Natural killer cell (primary cell): ENCODE measurements at regions not wholly inside any gene's neighbourhood (a gene's known extent, or its start where the extent isn't known, plus 50 kb on each side); places are given as distances from the start of the nearest gene placed in this dataset.

Source experiments
- ATAC-seq, 3 donors: fragments of 150-1000 bp in 2 of 3; fragments of 200-7000 bp in 1 of 3; cut with Tn5 transposase; 1 replicate in 1 of 3; 2 replicates in 2 of 3; pipeline ENCODE4 v1.10.0; 2021; ENCODE audit warnings: mild to moderate bottlenecking in 2 of 3, moderate library complexity in 2 of 3
- DNase-seq, 2 donors: peaks; one replicate each; pipeline versions ENCODE4 v3.0.0 to v3.0.0-alpha.2; 2013 to 2021; ENCODE audit warnings: mixed read lengths in 1 of 2
- H3K27ac ChIP-seq: one replicate; pipeline ENCODE4 v1.5.1; 2013; ENCODE audit warnings: mild to moderate bottlenecking, low read length
- H3K27me3 ChIP-seq: one replicate; pipeline ENCODE4 v1.6.1; 2013; ENCODE audit warnings: low read length; ENCODE audit not compliant: control insufficient read depth, insufficient read depth
- H3K36me3 ChIP-seq: one replicate; pipeline ENCODE4 v1.6.1; 2013; ENCODE audit warnings: low read length; ENCODE audit not compliant: control insufficient read depth, insufficient read depth
- H3K4me1 ChIP-seq: one replicate; pipeline ENCODE4 v1.6.1; 2013; ENCODE audit warnings: low read length; ENCODE audit not compliant: control insufficient read depth, insufficient read depth
- H3K4me3 ChIP-seq: one replicate; pipeline ENCODE4 v1.5.1; 2013; ENCODE audit warnings: low read length
- H3K9me3 ChIP-seq: one replicate; pipeline ENCODE4 v1.6.1; 2013; ENCODE audit warnings: low read length; ENCODE audit not compliant: control insufficient read depth, insufficient read depth
- H3K27ac Mint-ChIP-seq, 2 donors: one replicate each; pipeline ENCODE4 v1.8.0; 2022; ENCODE audit warnings: mild to moderate bottlenecking in 2 of 2, mixed read lengths in 2 of 2, moderate library complexity in 1 of 2
- H3K27me3 Mint-ChIP-seq, 2 donors: one replicate each; pipeline ENCODE4 v1.8.0; 2022; ENCODE audit warnings: low read depth in 2 of 2, mixed read lengths in 2 of 2
- H3K36me3 Mint-ChIP-seq: one replicate; pipeline ENCODE4 v1.8.0; 2022; ENCODE audit warnings: mixed read lengths
- H3K4me1 Mint-ChIP-seq, 2 donors: one replicate each; pipeline ENCODE4 v1.8.0; 2022; ENCODE audit warnings: mixed read lengths in 2 of 2
- H3K4me3 Mint-ChIP-seq: one replicate; pipeline ENCODE4 v1.8.0; 2022; ENCODE audit warnings: mild to moderate bottlenecking, moderate library complexity, mixed read lengths
- H3K9me3 Mint-ChIP-seq, 2 donors: one replicate each; pipeline ENCODE4 v1.8.0; 2022; ENCODE audit warnings: mixed read lengths in 2 of 2
- CTCF ChIP-seq: fragments of 200-600 bp; IDR thresholded peaks from one replicate; pipeline ENCODE4 v1.8.0; 2022; ENCODE audit warnings: antibody characterized with exemption
- WGBS: methylation state at CpG from one replicate; pipeline ENCODE4 v1.1.7; 2013; ENCODE audit warnings: missing lambda C conversion rate; ENCODE audit not compliant: insufficient coverage; 5-methylcytosine and 5-hydroxymethylcytosine counted together
- intact Hi-C: fragments of 100-400 bp; cut with micrococcal nuclease; formaldehyde crosslinking; loops from one replicate; pipeline ENCODE4 v1.14.2; 2022

GRCh38 chr7:153628406-153628805 is 423.8 kb upstream of the DPP6 start:
- DNase-seq (no peak), ATAC-seq (no peak)
- Mint-ChIP-seq H3K4me3 (no peak overlapping the region), H3K27ac (no peak overlapping the region), H3K27me3 (no peaks in the 10 kb centered on the region), H3K9me3 (peaks cover 10 to 28% of the 10 kb centered on the region in 2 donors), H3K36me3 (no peaks in the 10 kb centered on the region), H3K4me1 (no peaks in the 10 kb centered on the region)
- no peaks in the 10 kb centered on the region for H3K27me3 ChIP-seq
- H3K36me3 ChIP-seq: no peaks in the 10 kb centered on the region
- no peak for TF ChIP-seq CTCF
- H3K4me3 ChIP-seq: no peak overlapping the region
- intact Hi-C loops: no loop called here
- H3K4me1 ChIP-seq: no peaks in the 10 kb centered on the region
- H3K27ac ChIP-seq: no peak overlapping the region
- peaks cover 13% of the 10 kb centered on the region for H3K9me3 ChIP-seq
- WGBS: 82% methylated on average over 6 of the region's 6 CpGs

- Histone ChIP-seq H3K4me3 (no peak overlapping the region), H3K27ac (no peak overlapping the region), H3K36me3 (no peaks in the 10 kb centered on the region), H3K9me3 (peaks cover 13% of the 10 kb centered on the region), H3K4me1 (no peaks in the 10 kb centered on the region), H3K27me3 (no peaks in the 10 kb centered on the region)
- ATAC-seq: no peak
- Mint-ChIP-seq H3K9me3 (peaks cover 10 to 27% of the 10 kb centered on the region in 2 donors), H3K27ac (no peak overlapping the region), H3K36me3 (no peaks in the 10 kb centered on the region), H3K27me3 (no peaks in the 10 kb centered on the region), H3K4me3 (no peak overlapping the region), H3K4me1 (no peaks in the 10 kb centered on the region)
- 40% methylated on average over 1 of the region's 1 CpG for WGBS
- no peak for TF ChIP-seq CTCF
- intact Hi-C loops: no loop called here
- DNase-seq: no peak
Observed at GRCh38 chr7:153628825-153629224, 423.4 kb upstream of the DPP6 start.

DNA sequence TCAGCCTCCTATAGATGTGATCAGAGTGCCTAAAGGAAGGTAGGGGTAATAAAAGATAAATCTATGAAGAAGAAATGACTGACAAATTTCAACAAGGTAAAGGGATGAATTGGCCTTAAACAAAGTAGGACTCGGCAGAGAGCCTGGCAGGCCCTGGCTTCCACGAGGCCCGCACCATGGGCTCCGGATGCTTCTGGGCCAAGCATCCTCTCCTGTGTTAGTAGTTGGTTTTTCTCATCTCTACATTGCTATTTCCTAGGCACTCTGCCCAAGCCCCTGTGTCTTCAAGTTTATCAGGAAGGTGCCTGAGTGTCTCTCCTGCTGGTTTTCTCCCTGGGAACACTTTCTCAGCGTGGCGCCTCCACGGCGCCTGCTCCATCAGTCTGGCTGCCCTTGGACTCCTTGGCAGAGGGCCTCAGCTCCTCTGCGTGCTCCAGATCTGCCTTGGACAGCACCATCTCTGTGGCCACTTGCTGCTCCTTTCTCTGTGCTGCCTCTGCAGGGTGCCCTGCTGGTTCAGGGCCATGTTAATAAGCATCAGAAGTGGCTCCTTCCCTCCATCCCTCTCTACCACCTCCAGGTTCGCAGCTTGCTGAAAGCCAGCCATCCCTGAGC is 413.3 kb upstream of the DPP6 start:
- no peaks in the 10 kb centered on the region for H3K27me3 Mint-ChIP-seq
- no peak overlapping the region for H3K27ac ChIP-seq
- no peak for DNase-seq
- H3K36me3 ChIP-seq: no peaks in the 10 kb centered on the region
- H3K27me3 ChIP-seq: no peaks in the 10 kb centered on the region
- no peak for ATAC-seq
- peaks cover 22 to 29% of the 10 kb centered on the region in 2 donors for H3K9me3 Mint-ChIP-seq
- no peak overlapping the region for H3K4me3 Mint-ChIP-seq
- peaks cover 13% of the 10 kb centered on the region for H3K9me3 ChIP-seq
- H3K4me3 ChIP-seq: no peak overlapping the region
- no peak for TF ChIP-seq CTCF
- no peaks in the 10 kb centered on the region for H3K36me3 Mint-ChIP-seq
- intact Hi-C loops: no loop called here
- H3K4me1 Mint-ChIP-seq: no peaks in the 10 kb centered on the region
- H3K27ac Mint-ChIP-seq: no peak overlapping the region
- no peaks in the 10 kb centered on the region for H3K4me1 ChIP-seq
- WGBS: 90% methylated on average over 10 of the region's 10 CpGs

- no peak overlapping the region for H3K27ac ChIP-seq
- H3K27me3 ChIP-seq: no peaks in the 10 kb centered on the region
- peaks cover 16% of the 10 kb centered on the region for H3K9me3 ChIP-seq
- no peak for ATAC-seq
- H3K36me3 ChIP-seq: no peaks in the 10 kb centered on the region
- no peak overlapping the region for H3K27ac Mint-ChIP-seq
- no peaks in the 10 kb centered on the region for H3K4me1 ChIP-seq
- H3K4me3 Mint-ChIP-seq: no peak overlapping the region
- TF ChIP-seq CTCF: no peak
- H3K27me3 Mint-ChIP-seq: no peaks in the 10 kb centered on the region
- H3K4me3 ChIP-seq: no peak overlapping the region
- intact Hi-C loops: no loop called here
- H3K36me3 Mint-ChIP-seq: no peaks in the 10 kb centered on the region
- peaks cover 20 to 24% of the 10 kb centered on the region in 2 donors for H3K9me3 Mint-ChIP-seq
- no peak for DNase-seq
- whole genome bisulfite sequencing: 57% methylated on average over 1 of the region's 2 CpGs
- no peaks in the 10 kb centered on the region for H3K4me1 Mint-ChIP-seq
Observed at GRCh38 chr7:153640586-153640985, 411.6 kb upstream of the DPP6 start.
